Transverse colon (tissue), 4 donors: ENCODE measurements at regions not wholly inside any gene's neighbourhood (a gene's known extent, or its start where the extent isn't known, plus 50 kb on each side); places are given as distances from the start of the nearest gene placed in this dataset.

ENCODE experiments used
- POLR2A ChIP-seq: fragments of 450-650 bp; IDR thresholded peaks from one replicate; pipeline ENCODE4 v1.6.1; 2016; ENCODE audit warnings: antibody characterized with exemption, mild to moderate bottlenecking, moderate library complexity
- POLR2AphosphoS5 ChIP-seq, 3 donors: sonication (generic); formaldehyde crosslinking; IDR thresholded peaks; one replicate each; pipeline ENCODE4 v1.6.1; 2016; ENCODE audit warnings: antibody characterized with exemption in 3 of 3
- TF ChIP-seq, protein P1 (sequence below), 5 experiments: fragments of 200-600 bp in 3 of 5; fragments of 450-650 bp in 2 of 5; sonication (generic) in 3 of 5; IDR thresholded peaks; 1 replicate in 2 of 5; 2 replicates in 3 of 5; pipeline ENCODE4 v1.5.1; 2016 to 2017; ENCODE audit warnings: antibody characterized with exemption in 5 of 5, inconsistent platforms in 3 of 5, mild to moderate bottlenecking in 2 of 5, moderate library complexity in 1 of 5

DNA sequence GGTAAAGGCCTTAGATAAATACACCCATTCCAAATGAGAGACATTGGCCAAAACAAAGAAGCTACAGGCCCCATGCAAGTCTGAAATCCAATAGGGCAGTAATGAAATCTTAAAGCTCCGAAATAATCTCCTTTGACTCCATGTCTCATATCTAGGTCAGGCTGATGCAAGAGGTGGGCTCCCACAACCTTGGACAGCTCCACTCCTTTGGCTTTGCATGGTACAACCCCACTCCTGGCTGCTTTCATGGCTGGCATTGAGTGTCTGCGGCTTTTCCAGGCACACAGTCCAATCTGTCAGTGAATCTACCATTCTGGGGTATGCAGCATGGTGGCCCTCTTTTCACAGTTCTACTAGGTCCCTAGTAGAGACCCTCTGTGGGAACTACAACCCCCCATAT lies 762.5 kb downstream of the LIG4 start:
- TF ChIP-seq POLR2A (no peak), POLR2AphosphoS5 (IDR thresholded peaks at IDR 0.05) (no peak)
- TF ChIP-seq, protein P1, sequence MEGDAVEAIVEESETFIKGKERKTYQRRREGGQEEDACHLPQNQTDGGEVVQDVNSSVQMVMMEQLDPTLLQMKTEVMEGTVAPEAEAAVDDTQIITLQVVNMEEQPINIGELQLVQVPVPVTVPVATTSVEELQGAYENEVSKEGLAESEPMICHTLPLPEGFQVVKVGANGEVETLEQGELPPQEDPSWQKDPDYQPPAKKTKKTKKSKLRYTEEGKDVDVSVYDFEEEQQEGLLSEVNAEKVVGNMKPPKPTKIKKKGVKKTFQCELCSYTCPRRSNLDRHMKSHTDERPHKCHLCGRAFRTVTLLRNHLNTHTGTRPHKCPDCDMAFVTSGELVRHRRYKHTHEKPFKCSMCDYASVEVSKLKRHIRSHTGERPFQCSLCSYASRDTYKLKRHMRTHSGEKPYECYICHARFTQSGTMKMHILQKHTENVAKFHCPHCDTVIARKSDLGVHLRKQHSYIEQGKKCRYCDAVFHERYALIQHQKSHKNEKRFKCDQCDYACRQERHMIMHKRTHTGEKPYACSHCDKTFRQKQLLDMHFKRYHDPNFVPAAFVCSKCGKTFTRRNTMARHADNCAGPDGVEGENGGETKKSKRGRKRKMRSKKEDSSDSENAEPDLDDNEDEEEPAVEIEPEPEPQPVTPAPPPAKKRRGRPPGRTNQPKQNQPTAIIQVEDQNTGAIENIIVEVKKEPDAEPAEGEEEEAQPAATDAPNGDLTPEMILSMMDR (IDR thresholded peaks at IDR 0.05) = no peak
